ENCODE measurements at regions not wholly inside any gene's neighbourhood (a gene's known extent, or its start where the extent isn't known, plus 50 kb on each side); places are given as distances from the start of the nearest gene placed in this dataset.
"Not testable (repeated sequence)": the region's sequence is repeated elsewhere in the genome, so short reads cannot be mapped to it uniquely, and the experiment has no call there.

- not testable (repeated sequence) for TF ChIP-seq CTCF (optimal IDR thresholded peaks at IDR 0.05 in 1 of 3, IDR thresholded peaks at IDR 0.05 in 1 of 3, conservative IDR thresholded peaks at IDR 0.05 in 1 of 3; ENCODE audit: extremely low read depth in 1 of 3, insufficient read depth in 2 of 3, low read length in 3 of 3); EZH2 (IDR thresholded peaks at IDR 0.05; ENCODE audit: low read length)
Observed at GRCh38 chr6:26744837-26745282, 85.3 kb upstream of the ZNF322 start.
